ENCODE measurements at regions not wholly inside any gene's neighbourhood (a gene's known extent, or its start where the extent isn't known, plus 50 kb on each side); places are given as distances from the start of the nearest gene placed in this dataset.
"Not testable (repeated sequence)": the region's sequence is repeated elsewhere in the genome, so short reads cannot be mapped to it uniquely, and the experiment has no call there.

GRCh38 chr1:192499061-192499581 lies 76.5 kb upstream of the RGS1 start:
- TF ChIP-seq, protein P1, sequence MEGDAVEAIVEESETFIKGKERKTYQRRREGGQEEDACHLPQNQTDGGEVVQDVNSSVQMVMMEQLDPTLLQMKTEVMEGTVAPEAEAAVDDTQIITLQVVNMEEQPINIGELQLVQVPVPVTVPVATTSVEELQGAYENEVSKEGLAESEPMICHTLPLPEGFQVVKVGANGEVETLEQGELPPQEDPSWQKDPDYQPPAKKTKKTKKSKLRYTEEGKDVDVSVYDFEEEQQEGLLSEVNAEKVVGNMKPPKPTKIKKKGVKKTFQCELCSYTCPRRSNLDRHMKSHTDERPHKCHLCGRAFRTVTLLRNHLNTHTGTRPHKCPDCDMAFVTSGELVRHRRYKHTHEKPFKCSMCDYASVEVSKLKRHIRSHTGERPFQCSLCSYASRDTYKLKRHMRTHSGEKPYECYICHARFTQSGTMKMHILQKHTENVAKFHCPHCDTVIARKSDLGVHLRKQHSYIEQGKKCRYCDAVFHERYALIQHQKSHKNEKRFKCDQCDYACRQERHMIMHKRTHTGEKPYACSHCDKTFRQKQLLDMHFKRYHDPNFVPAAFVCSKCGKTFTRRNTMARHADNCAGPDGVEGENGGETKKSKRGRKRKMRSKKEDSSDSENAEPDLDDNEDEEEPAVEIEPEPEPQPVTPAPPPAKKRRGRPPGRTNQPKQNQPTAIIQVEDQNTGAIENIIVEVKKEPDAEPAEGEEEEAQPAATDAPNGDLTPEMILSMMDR (optimal IDR thresholded peaks at IDR 0.05 in 1 of 3, IDR thresholded peaks at IDR 0.05 in 1 of 3, conservative IDR thresholded peaks at IDR 0.05 in 1 of 3; ENCODE audit: extremely low read depth in 1 of 3, insufficient read depth in 2 of 3, low read length in 3 of 3), result not testable (repeated sequence)
- not testable (repeated sequence) for TF ChIP-seq EZH2 (IDR thresholded peaks at IDR 0.05; ENCODE audit: low read length)

Measured in keratinocyte (primary cell).